ENCODE measurements at regions not wholly inside any gene's neighbourhood (a gene's known extent, or its start where the extent isn't known, plus 50 kb on each side); places are given as distances from the start of the nearest gene placed in this dataset.

- WGBS (ENCODE audit: insufficient coverage), result no CpG with 5 or more reads among the region's 2 CpGs
- Histone ChIP-seq H3K27me3 (ENCODE audit: control insufficient read depth in 2 of 2, insufficient read depth in 2 of 2, low read length in 2 of 2) (no peaks in the 10 kb centered on the region), H3K27ac (ENCODE audit: low read depth in 1 of 2, low read length in 2 of 2) (no peak overlapping the region), H3K36me3 (replicated peaks in 1 of 2; ENCODE audit: control insufficient read depth in 1 of 2, insufficient read depth in 2 of 2, low read length in 2 of 2) (no peaks in the 10 kb centered on the region), H3K9ac (ENCODE audit: insufficient read depth, low read length, poor library complexity, severe bottlenecking) (no peak overlapping the region), H3K79me2 (ENCODE audit: insufficient read depth, low read length) (no peaks in the 10 kb centered on the region), H3K4me3 (replicated peaks in 1 of 3; ENCODE audit: low read depth in 2 of 3, low read length in 3 of 3) (no peak overlapping the region), H3K9me3 (replicated peaks in 1 of 2; ENCODE audit: control insufficient read depth in 1 of 2, insufficient read depth in 1 of 2, low read length in 2 of 2) (no peaks in the 10 kb centered on the region), H4K20me1 (ENCODE audit: insufficient read depth, low read length) (no peaks in the 10 kb centered on the region), H2AFZ (ENCODE audit: insufficient read depth, low read depth, low read length, poor library complexity, severe bottlenecking) (no peak overlapping the region), H3K4me2 (replicated peaks; ENCODE audit: extremely low read depth, low read length, poor library complexity, severe bottlenecking) (no peak overlapping the region), H3K4me1 (ENCODE audit: control insufficient read depth in 1 of 2, insufficient read depth in 2 of 2, low read length in 2 of 2) (no peaks in the 10 kb centered on the region)
- no peak overlapping the region for H3K27ac Mint-ChIP-seq
- DNase-seq, result no peak
- no peak for TF ChIP-seq CTCF (IDR thresholded peaks at IDR 0.05)
- H3K9me3 Mint-ChIP-seq, result peaks cover 0 to 4% (median 1%) of the 10 kb centered on the region in 7 donors
- no peaks in the 10 kb centered on the region for H3K36me3 Mint-ChIP-seq
- H3K27me3 Mint-ChIP-seq (ENCODE audit: low read depth in 3 of 3), result peaks cover 0 to 1% (median 0%) of the 10 kb centered on the region in 3 donors
- intact Hi-C loops (cut with micrococcal nuclease), result no loop called here
- H3K4me1 Mint-ChIP-seq, result no peaks in the 10 kb centered on the region
- no peak overlapping the region for H3K4me3 Mint-ChIP-seq
Measured at GRCh38 chr3:68207327-68207726, 552.9 kb upstream of the SUCLG2 start.

GRCh38 chr3:68206524-68207117, 552.2 kb upstream of the SUCLG2 start:
- H3K27me3 Mint-ChIP-seq (ENCODE audit: low read depth in 3 of 3), result no peaks in the 10 kb centered on the region
- no peak overlapping the region for H3K27ac ChIP-seq (ENCODE audit: low read depth in 1 of 2, low read length in 2 of 2)
- H3K27me3 ChIP-seq (ENCODE audit: control insufficient read depth in 2 of 2, insufficient read depth in 2 of 2, low read length in 2 of 2), result no peaks in the 10 kb centered on the region
- H3K4me1 Mint-ChIP-seq, result no peaks in the 10 kb centered on the region
- no peak for DNase-seq
- H3K4me2 ChIP-seq (replicated peaks; ENCODE audit: extremely low read depth, low read length, poor library complexity, severe bottlenecking), result no peak overlapping the region
- no peak overlapping the region for H3K4me3 Mint-ChIP-seq
- no peak overlapping the region for H3K27ac Mint-ChIP-seq
- no peak for TF ChIP-seq CTCF (IDR thresholded peaks at IDR 0.05)
- no peaks in the 10 kb centered on the region for H3K36me3 Mint-ChIP-seq
- H2AFZ ChIP-seq (ENCODE audit: insufficient read depth, low read depth, low read length, poor library complexity, severe bottlenecking), result no peak overlapping the region
- no peaks in the 10 kb centered on the region for H3K79me2 ChIP-seq (ENCODE audit: insufficient read depth, low read length)
- H3K9ac ChIP-seq (ENCODE audit: insufficient read depth, low read length, poor library complexity, severe bottlenecking), result no peak overlapping the region
- no peaks in the 10 kb centered on the region for H3K36me3 ChIP-seq (replicated peaks in 1 of 2; ENCODE audit: control insufficient read depth in 1 of 2, insufficient read depth in 2 of 2, low read length in 2 of 2)
- H3K9me3 ChIP-seq (replicated peaks in 1 of 2; ENCODE audit: control insufficient read depth in 1 of 2, insufficient read depth in 1 of 2, low read length in 2 of 2), result no peaks in the 10 kb centered on the region
- H3K9me3 Mint-ChIP-seq, result peaks cover 0 to 4% (median 1%) of the 10 kb centered on the region in 7 donors
- H3K4me3 ChIP-seq (replicated peaks in 1 of 3; ENCODE audit: low read depth in 2 of 3, low read length in 3 of 3), result no peak overlapping the region
- no CpG with 5 or more reads among the region's 3 CpGs for WGBS (ENCODE audit: insufficient coverage)
- no peaks in the 10 kb centered on the region for H3K4me1 ChIP-seq (ENCODE audit: control insufficient read depth in 1 of 2, insufficient read depth in 2 of 2, low read length in 2 of 2)
- intact Hi-C loops (cut with micrococcal nuclease), result no loop called here
- no peaks in the 10 kb centered on the region for H4K20me1 ChIP-seq (ENCODE audit: insufficient read depth, low read length)
